Activated effector memory CD4-positive, alpha-beta T cell treated with Interleukin-2 at 50 U/mL for 16 hours (primary cell): ENCODE measurements at regions not wholly inside any gene's neighbourhood (a gene's known extent, or its start where the extent isn't known, plus 50 kb on each side); places are given as distances from the start of the nearest gene placed in this dataset.

Experiments
- DNase-seq: peaks from one replicate; pipeline ENCODE4 v3.0.0-alpha.2; 2020

GRCh38 chr15:47351501-47351900 lies 365.8 kb upstream of the SEMA6D start:
- no peak for DNase-seq

DNA sequence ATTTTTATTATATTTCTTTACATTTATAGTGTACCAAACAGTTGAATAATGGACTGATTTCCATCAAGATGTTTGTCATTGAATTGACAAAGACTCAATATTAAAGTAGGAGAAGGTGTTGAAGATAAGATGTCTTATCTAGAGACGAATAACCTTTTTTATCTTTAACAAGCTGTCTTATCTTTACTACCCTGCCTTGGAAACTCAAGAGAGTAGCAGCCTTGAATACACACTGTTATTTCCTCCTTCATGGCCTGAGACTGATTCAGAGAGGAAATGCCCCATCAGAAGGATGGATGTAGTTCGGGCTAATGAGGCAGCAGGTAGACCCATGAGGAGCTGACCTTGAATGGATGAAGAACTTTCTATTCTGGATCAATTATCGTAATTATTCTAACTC lies 365.1 kb upstream of the SEMA6D start:
- DNase-seq = no peak

DNA sequence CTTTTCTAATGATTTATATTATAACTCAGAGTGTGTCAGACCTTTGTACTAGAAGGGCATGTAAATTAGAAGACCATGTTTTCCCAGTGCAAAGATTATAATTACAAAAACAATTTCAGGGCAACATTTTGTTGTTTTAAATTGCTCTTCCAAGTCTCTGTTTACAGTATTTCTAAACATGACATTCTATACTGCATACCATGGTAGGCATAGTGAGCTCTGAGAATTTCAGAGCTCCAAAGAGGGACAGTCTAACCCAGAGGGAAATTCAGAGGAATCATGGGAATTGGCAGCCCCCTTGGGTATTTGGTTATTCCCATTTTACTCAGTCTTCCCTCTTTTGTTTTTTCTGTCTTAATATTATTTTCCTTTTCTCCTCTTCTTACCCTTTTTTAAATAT lies 361.5 kb upstream of the SEMA6D start:
- DNase-seq = no peak

GRCh38 chr15:47356297-47356696 lies 361.0 kb upstream of the SEMA6D start:
- DNase-seq = no peak

- DNase-seq = no peak
Observed at GRCh38 chr15:47358876-47359275, 358.4 kb upstream of the SEMA6D start.

DNA sequence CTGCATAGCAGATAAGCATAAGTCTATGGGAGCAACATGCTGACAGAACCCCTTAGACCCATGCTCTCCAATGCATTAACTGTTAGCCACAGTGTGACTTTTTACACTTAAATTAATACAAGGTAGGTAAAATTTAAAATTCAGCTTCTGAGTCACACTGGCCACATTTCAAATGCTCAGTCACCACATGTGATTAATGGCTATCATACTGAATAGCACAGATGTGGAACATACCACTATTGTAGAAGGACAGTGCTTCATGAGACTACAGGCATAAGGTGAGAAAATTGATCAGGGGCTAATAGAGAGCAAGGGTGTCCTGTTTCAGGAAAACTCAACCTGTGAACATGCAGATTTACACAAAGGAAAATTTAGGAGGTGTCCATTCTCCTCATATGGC lies 357.0 kb upstream of the SEMA6D start:
- DNase-seq = no peak

GRCh38 chr15:47362118-47362905 lies 355.0 kb upstream of the SEMA6D start:
- no peak for DNase-seq

DNA sequence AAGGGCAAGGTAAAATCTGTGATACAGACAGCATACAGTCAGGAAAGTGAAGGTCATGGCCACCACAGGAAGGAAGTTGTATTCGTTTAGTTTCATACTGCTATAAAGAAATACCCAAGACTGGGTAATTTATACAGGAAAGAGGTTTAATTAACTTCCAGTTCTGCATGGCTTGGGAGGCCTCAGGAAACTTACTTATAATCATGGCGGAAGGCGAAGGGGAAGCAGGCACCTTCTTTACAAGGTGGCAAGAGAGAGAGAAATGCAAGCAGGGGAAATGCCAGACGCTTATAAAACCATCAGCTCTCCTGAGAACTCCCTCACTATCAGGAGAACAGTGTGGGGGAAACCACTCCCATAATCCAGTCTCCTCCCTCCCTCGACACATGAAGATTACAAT lies 353.7 kb upstream of the SEMA6D start:
- no peak for DNase-seq

GRCh38 chr15:47364230-47365141 lies 352.8 kb upstream of the SEMA6D start:
- DNase-seq = no peak

GRCh38 chr15:47366884-47367283 lies 350.4 kb upstream of the SEMA6D start:
- DNase-seq = no peak

DNA sequence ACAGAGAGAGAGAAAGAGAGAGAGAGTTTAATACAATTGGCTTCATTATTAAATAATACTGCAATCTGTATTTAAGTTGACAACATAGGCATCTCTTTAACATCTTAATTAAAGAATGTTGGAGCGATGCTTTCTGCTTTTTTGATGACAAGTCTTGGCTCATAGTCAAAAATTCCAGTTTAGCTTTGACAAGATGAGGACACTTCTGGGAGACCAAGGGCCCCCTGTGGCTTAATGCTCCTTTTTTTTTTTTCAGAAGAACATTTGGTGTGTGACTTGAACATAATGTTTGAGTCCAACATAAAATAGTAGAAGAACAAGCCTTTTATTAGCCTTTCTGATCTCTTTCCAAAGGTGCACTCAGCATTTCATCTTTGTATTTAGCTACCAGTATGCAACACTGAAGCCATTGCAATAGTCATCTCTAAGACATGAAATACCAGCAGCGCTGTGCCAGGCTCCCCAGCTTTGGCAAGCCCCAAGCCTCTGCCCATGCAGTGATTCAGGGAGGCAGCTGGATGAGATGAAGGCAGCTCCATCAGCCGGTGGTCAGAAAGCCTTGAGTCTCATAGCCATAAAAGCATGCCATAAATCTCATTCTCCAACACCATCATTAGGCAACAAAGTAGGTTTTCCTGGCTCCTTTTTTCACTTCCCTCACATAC lies 349.4 kb upstream of the SEMA6D start:
- DNase-seq = no peak

DNA sequence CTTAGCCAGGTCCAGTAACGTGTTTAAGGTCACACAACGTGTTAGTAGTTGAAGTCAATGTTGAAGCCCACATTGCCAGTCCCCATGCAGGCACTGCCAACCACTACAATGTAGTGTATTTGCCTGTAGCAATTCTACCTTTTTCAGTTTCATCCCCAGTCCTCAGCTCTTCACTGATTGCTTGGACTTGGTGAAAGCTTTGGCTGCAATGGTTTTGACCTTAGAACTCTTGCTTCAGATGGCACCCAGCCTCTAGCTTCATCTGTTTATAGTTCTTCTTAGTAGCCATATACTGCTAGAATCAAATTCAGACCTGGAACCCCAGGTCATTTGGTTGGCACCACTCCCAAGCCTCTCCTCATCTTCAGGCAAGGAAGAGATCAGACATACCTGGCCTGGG lies 345.4 kb upstream of the SEMA6D start:
- DNase-seq = no peak

DNA sequence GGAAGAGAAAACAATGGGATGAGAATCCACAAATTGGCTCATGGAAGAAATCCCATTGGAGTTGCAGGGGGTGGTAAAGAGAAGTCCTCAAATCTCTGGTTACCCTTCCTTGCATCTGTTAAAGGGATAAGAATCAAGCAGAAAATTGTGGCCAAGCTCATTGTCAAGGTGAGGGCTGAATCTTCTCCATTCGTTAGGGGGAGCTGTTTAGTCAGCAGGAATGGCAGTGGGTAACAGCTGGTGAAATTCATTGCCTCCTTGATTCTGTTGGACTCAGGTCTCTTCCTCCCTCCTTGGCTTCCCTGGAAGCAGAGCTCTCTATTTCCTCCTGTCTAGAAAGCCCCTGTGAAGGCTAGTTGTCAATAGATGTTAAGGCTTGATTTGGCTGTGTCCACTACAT lies 343.1 kb upstream of the SEMA6D start:
- DNase-seq = no peak

DNA sequence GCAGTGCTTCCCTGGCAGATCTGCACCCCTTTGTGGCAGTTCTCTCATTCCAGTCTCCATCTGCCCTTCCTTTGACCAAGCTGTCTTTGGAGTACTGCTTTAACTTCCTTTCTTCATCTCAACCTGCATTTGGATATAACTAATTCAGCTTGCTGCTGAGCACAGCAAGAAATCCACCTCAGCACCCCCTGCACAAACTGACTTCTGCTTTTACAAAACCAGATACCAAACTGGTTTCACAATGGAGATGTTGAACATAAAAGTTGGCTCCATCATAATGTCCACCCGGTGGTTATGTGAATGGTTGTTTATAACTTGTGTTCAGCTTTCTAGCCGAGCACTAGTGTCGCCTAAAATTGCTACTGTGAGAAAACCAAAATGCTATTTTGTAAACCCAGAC lies 341.1 kb upstream of the SEMA6D start:
- DNase-seq = no peak

DNA sequence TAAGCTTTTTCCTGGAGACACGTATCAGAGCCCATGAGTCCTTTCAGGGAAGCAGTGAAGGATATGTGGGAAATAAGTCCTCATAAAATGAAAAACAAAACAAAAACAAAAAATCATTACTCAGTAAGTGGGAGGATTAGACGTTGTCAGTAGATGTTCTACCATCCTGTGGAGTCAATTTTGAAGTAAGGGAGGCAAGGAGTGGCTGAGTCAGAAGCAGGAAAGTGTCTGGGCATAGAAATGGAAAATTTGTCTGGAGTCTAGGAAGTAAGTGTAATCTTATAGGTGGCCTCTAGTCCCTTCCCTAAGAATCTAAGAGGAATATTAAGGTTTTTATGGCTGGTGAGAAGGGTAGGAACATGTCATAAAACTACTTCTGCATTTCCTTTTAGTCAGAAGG lies 339.8 kb upstream of the SEMA6D start:
- no peak for DNase-seq

- DNase-seq = no peak
Observed at GRCh38 chr15:47378527-47378926, 338.8 kb upstream of the SEMA6D start.

- no peak for DNase-seq
Observed at GRCh38 chr15:47383102-47383501, 334.2 kb upstream of the SEMA6D start.

DNA sequence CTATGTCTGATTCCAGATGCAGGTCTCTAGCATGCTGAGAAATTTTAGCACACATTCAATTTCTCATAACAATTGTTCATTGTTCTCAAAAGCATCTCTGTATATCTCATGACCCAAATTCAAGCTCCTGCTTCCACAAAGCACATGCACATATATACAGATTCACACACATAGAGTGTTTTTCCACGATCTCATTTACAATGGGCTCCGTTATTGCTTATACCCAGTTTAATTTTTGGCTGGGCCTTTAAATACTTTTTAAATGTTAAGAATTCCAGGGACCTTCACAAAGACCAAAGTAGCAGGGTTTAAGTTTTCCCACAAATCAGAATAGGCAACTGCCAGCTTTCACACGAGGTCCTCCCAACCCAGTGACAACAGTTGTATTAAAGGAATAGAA lies 333.5 kb upstream of the SEMA6D start:
- no peak for DNase-seq

- no peak for DNase-seq
Observed at GRCh38 chr15:47384341-47384740, 333.0 kb upstream of the SEMA6D start.

DNA sequence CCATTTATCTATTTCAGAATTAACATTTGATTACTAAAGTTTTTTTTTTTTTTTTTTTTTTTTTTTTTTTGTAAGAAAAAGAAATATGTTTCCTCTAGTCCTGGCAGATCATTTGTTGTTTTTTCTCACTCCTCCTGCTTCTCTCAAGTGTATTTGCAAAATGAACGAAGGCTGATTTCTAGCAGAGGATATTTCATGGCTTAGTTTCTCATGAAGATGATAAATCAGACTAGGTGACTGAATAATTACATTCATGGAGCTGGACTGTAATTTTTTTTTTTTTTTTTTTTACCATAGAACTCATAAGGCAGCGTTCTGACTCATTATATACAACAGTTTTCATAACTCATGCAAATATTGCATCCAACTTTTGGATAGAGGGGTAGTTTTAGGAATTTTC lies 332.5 kb upstream of the SEMA6D start:
- no peak for DNase-seq

GRCh38 chr15:47386459-47386858 lies 330.8 kb upstream of the SEMA6D start:
- DNase-seq = no peak

GRCh38 chr15:47388299-47388698 lies 329.0 kb upstream of the SEMA6D start:
- DNase-seq = no peak

GRCh38 chr15:47390208-47390765 lies 327.0 kb upstream of the SEMA6D start:
- DNase-seq = no peak
